SK-N-MC (cell line): ENCODE measurements at regions not wholly inside any gene's neighbourhood (a gene's known extent, or its start where the extent isn't known, plus 50 kb on each side); places are given as distances from the start of the nearest gene placed in this dataset.

Experiments
- EZH2 ChIP-seq: fragments of 200-600 bp; sonication (generic); IDR thresholded peaks from one replicate; pipeline ENCODE4 v1.6.1; 2017; ENCODE audit warnings: antibody characterized with exemption
- FOXP2 ChIP-seq: optimal IDR thresholded peaks from 2 replicates; pipeline ENCODE3; 2011; ENCODE audit warnings: mild to moderate bottlenecking, moderate library complexity; ENCODE audit not compliant: insufficient read depth; ENCODE audit errors: extremely low read length, control extremely low read depth
- POLR2AphosphoS5 ChIP-seq: IDR thresholded peaks from 2 replicates; pipeline ENCODE4 v1.6.1; 2012; ENCODE audit warnings: mild to moderate bottlenecking, low read depth, low read length, borderline replicate concordance

DNA sequence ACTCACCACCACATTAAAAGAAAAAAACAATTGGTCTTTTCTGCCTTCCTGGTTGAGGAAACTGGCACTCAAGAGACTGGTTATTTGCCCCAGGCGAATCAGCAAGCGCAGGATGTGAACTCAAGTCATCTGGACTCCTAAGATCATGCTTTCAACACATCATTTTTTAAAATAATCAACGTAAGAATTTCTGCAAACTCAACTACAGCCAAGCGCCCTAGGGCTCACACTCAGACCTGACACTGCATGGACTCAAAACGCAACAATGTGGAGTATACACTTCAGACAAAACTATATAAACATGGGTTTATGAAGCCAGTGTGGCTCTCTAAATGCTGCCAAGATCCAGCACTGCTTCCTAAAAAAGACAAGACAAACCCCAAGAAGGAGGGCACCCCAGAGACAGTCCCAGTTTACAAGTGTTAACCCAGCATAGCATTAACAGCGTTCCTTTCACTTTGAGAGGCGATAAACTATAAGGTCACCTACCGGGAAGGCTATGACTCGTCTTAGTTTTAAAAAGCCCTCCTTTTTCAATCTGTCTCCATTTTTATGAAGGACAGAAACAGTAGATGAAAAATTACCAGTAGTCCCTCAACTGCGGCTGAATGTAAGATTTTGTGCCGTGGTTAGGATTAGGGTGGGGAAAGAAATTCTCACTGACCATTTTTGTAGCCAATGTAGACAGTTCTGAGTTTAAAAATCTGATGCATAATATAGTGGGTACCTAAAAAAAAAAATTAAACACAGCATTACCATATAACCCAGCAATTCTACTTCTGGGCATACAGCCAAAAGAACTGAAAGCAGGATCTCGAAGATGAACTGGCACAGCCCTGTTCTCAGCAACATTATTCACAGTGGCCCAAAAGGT is 54.8 kb downstream of the SIPA1L2 start:
- TF ChIP-seq POLR2AphosphoS5: no peak
- no peak for TF ChIP-seq EZH2
- TF ChIP-seq FOXP2: no peak
